ENCODE measurements at regions not wholly inside any gene's neighbourhood (a gene's known extent, or its start where the extent isn't known, plus 50 kb on each side); places are given as distances from the start of the nearest gene placed in this dataset.

- no peak for TF ChIP-seq CTCF (IDR thresholded peaks at IDR 0.05)
- TF ChIP-seq ZFX (IDR thresholded peaks at IDR 0.05; ENCODE audit: borderline replicate concordance) = no peak
Measured at GRCh38 chr13:62057286-62057685, 641.6 kb upstream of the PCDH20 start.

All from 22Rv1 (cell line).